CD4-positive, alpha-beta T cell treated with Interferon alpha-2 for 1 hour (primary cell): ENCODE measurements at regions not wholly inside any gene's neighbourhood (a gene's known extent, or its start where the extent isn't known, plus 50 kb on each side); places are given as distances from the start of the nearest gene placed in this dataset.

Source experiments
- DNase-seq, 2 donors: peaks; one replicate each; pipeline ENCODE4 v3.0.0-alpha.2; 2020 to 2022

DNA sequence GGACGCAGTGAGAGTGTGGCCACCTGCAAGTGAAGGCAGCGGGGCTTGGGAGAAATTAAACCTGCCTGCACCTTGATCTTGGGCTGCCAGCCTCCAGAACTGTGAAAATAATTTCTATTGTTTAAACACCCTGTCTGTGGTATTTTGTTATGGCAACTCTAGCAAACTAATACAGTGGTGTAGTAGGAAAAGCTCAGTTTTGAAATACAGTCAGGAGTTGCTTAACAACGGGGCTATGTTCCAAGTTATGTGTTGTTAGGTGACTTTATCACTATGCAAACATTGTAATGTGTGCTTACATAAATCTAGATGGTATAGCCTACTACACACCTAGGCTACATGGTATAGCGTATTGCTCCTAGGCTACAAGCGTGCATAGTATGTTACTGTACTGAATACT is 93.4 kb upstream of the FN1 start:
- no peak for DNase-seq

DNA sequence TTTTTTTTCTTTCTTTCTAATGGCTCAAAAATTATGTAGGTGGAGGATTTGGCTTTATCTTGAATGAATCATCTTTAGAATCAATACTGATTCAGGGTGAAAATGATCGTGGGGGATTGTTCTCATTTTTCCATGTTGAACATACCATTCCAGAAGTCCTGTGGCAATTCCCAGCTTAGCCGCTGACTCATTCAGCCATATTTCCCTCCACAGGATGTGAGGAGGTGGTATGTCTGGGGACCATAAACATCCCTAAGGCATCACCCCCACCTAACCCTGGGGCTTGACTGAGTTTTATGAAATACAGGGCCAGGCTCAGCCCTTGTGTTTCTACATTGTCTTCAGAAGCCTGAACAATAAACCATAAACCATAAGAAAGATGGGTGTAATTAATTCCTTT is 92.7 kb upstream of the FN1 start:
- DNase-seq: no peak

DNA sequence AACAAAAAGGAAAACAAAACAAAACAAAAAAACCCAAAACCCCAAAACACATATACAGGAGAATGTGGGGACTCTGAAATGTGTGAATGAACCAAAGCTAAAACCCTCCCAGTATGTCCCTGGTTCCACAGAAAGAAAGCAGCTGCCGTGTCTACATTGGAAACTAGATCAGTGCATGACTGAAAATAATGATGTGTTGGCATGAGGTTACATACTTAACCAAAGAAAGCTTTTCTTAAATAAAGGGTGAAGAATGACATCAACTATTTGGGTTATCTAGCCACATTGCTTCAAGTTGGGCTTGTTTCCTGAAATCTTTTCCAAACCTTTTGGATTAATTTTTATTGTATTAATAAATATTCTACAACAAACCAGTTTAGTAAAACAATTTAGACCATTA is 91.9 kb upstream of the FN1 start:
- DNase-seq: no peak

- no peak for DNase-seq
Observed at GRCh38 chr2:215526341-215526740, 90.5 kb upstream of the FN1 start.

DNA sequence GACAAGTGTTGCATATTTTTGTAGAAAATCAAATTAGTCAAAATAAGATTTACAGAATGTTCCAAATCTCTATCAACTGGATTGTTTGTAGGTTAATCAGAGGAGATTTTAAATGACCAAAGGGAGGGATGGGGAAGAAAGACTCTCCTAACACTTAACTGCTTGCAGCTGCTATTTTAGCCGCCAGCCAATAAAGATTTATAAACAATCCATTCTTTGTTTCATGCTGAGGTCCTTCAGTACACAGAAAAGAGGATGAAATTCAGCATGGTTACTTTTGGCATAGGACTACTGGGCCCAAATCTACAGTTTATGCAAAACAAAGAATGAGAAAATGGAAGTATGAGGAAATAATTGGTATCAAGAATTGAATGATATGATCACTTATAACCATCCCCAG is 86.4 kb upstream of the FN1 start:
- no peak for DNase-seq

GRCh38 chr2:215521031-215521430 is 85.2 kb upstream of the FN1 start:
- no peak for DNase-seq

GRCh38 chr2:215517391-215517790 is 81.5 kb upstream of the FN1 start:
- DNase-seq: no peak

- no peak for DNase-seq
Observed at GRCh38 chr2:215514516-215514915, 78.6 kb upstream of the FN1 start.

GRCh38 chr2:215511454-215512346 is 75.8 kb upstream of the FN1 start:
- no peak for DNase-seq

- DNase-seq: no peak
Observed at GRCh38 chr2:215507836-215508235, 72.0 kb upstream of the FN1 start.

GRCh38 chr2:215507136-215507535 is 71.3 kb upstream of the FN1 start:
- DNase-seq: no peak

GRCh38 chr2:215506604-215506990 is 70.7 kb upstream of the FN1 start:
- no peak for DNase-seq

DNA sequence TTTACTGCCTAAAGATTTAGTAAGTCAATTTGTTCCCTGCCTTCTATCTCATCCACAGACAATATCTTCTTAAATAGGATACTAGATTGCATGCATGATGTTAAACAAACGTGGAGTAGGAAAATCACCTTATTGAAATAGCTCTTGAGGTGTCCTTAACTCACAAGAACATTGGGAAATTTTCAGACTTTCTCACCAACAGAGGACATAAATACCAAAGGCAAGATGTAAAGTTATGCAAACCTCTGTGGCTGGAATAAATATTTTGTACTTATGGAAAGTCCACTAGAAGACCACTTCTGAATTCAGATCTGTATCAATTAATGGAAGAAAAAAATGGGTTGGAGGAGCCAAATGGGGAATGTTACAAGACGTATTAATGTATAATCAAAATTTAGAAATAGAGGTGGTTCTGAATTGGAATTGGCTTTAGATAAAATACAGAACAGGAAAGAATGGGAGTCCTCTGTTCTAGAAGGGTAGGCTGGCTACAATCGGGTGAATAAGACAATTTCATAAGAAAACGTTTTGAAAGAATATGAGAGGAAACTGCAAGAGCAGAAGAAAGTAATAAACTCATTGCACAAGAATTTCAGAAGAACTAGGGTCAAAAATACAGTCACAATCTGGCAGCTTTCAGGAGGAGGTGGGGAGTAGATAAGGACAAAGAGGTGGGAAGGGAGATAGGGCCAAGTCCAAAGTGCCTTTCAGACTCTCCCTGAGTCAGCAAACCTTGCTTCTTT is 69.3 kb upstream of the FN1 start:
- no peak for DNase-seq

- no peak for DNase-seq
Observed at GRCh38 chr2:215504547-215504946, 68.7 kb upstream of the FN1 start.

DNA sequence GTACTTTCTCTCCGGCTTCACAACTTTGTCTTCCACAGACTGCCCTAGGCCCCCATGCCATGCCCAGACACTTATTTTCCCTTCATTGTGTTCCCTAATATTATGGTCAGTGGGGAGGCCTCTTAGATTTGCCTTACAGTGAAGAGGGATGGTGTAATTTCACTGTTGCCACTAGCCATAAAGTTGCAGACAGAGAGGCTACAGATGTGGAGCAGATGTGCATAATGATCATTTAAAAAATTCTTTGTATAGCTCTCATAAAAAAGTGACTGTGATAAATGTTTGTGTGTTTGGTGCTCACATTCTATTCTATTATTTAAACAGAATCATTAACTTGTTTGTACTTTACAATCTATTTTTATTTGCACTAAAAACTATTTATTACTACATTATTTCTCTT is 67.5 kb upstream of the FN1 start:
- no peak for DNase-seq

DNA sequence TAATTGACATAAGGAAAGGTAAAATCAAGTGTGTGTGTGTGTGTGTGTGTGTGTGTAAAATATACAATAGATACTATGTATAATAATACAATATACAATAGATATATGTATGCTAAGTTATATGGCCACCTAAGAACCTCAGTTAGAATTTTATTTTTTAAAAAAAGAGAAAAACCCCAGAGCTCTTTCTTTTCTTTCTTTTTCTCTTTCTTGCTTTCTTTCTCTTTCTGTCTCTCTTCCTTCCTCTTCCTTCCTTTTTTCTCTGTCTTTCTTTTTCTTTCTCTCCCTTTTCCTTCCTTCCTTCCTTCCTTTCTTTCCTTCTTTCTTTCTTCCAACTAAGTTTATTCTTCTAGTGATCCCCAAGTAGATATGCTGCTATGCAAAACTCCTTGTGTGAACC is 64.6 kb upstream of the FN1 start:
- DNase-seq: no peak

DNA sequence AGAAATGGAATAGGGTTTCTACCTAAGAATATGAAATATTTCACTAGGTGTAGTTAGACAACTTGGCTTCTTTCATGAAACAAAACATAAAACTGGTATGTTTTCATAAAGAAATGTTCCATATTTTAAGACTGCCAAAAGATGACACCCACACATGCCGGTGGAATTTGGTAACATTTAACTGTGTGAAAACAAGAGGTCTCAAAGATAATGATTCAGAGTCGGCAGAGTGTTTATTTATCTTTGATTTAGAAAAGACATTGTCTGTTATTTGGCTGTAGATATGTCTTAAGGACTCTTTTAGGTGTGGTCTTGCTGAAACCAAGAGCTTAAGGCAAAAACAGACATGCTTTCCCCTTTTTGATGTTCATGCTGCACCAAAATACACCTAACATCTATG is 63.5 kb upstream of the FN1 start:
- no peak for DNase-seq

DNA sequence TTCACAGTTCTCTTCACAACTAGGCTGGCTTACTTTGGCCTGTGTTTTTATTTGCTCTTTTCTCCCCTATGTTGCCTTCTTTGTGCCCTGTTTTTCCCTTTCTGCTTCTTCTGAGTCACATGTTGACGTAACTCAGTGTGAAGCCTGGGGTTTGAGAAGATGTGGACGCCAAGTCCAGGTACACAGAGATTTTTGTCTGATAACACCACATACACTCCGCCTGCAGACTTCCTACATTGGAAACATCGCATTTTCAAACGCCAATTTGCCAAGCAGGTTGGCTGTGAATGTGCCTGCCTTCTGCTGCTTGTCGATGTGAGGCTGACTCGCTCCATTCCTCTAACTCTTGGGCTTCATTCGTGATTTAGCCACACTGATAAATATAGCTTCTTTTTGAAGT is 62.6 kb upstream of the FN1 start:
- DNase-seq: no peak

DNA sequence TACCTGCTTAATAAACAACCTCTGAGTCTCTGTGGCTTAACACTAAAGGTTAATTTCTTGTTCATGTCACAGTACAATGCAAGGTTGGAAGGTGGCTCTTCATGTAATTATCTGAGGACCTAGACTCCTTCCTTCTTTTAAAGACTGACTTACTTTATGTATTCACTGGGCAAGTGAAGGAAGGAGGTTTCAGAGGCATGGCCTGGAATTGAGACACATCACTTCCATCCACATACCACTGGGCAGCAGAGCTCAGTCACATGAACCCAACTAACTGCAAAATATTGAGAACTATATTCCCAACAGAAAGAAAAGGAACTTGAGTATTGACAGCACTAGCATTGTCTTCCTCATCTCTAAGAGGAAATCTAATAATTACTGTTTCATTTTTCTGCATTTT is 57.5 kb upstream of the FN1 start:
- no peak for DNase-seq

DNA sequence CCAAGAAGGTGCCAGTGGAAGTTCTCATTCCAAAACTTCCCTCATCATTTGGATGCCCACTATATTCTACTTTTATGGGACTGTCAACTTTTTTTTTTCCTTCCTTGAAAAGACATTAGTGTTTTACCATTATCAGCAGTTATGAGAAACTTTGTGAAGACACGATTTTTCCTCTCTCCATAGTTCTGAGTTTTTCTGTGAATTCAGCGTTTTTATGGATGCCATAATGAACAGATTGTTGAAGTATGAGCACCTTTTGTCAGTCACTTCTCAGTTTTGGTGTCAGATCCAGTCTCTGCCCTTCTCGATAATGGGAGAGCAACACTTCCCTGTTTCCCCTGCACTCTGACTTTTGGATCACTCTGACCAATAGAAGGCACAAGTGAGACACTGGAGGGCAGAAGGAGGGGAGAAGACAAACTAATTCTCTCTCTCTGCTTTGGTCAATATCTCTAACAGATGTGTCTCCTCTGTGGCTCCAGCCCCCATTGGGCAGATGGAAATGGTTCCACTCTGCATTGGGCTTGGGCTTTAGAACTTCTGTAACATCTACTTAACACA is 53.5 kb upstream of the FN1 start:
- DNase-seq: no peak

- no peak for DNase-seq
Observed at GRCh38 chr2:215487002-215487372, 51.1 kb upstream of the FN1 start.

GRCh38 chr2:215486291-215487001 is 50.6 kb upstream of the FN1 start:
- no peak for DNase-seq
